Endothelial cell of umbilical vein (primary cell): ENCODE measurements at regions not wholly inside any gene's neighbourhood (a gene's known extent, or its start where the extent isn't known, plus 50 kb on each side); places are given as distances from the start of the nearest gene placed in this dataset.

Experiments used
- BruUV-seq: library from RNA; stranded (reverse); fragments of 400-500 nt; replicated peaks from 2 replicates; lab custom pipeline; 2021; lab: Mats Ljungman, UMichigan
- CTCF ChIA-PET: fragments of 300-600, 350-600 bp; sonication (Branson Sonifier 250); formaldehyde crosslinking; loops from one replicate; lab custom pipeline; 2021; ENCODE audit warnings: antibody characterized with exemption, inconsistent platforms; lab: Charles Lee
- POLR2A ChIA-PET: fragments of 300-600, 350-600 bp; sonication (Branson Sonifier 250); formaldehyde crosslinking; loops from one replicate; lab custom pipeline; 2021; ENCODE audit warnings: antibody characterized with exemption, inconsistent platforms; lab: Charles Lee
- DNase-seq: peaks from one replicate; pipeline ENCODE4 v3.0.0-alpha.2; 2011; ENCODE audit warnings: low read depth, low spot score
- FAIRE-seq: peaks from 2 replicates; lab custom pipeline; 2011; peaks lifted over from hg19 to GRCh38; lab: Jason Lieb, UNC
- H2AFZ ChIP-seq: 2 replicates; pipeline ENCODE4 v1.6.0; 2012; ENCODE audit warnings: low read depth, low read length, control low read depth, inconsistent platforms
- H3K27ac ChIP-seq: 2 replicates; pipeline ENCODE4 v1.5.1; 2011; ENCODE audit warnings: low read depth, mild to moderate bottlenecking, control low read depth, low read length, moderate library complexity; ENCODE audit not compliant: insufficient read depth
- H3K27me3 ChIP-seq, 2 experiments: 2 replicates each; pipeline versions ENCODE4 v1.6.0 to v1.6.1; 2011; ENCODE audit warnings: low read length in 2 of 2, mixed read lengths in 1 of 2; ENCODE audit not compliant: control insufficient read depth in 2 of 2, insufficient read depth in 2 of 2
- H3K36me3 ChIP-seq, 2 experiments: 2 replicates in 1 of 2; 3 replicates in 1 of 2; pipeline ENCODE4 v1.5.1; 2011; ENCODE audit warnings: low read length in 2 of 2, mild to moderate bottlenecking in 1 of 2, moderate library complexity in 1 of 2; ENCODE audit not compliant: control insufficient read depth in 2 of 2, insufficient read depth in 2 of 2; ENCODE audit errors: extremely low read depth in 1 of 2
- H3K4me1 ChIP-seq: 3 replicates; pipeline ENCODE4 v1.5.1; 2011; ENCODE audit warnings: mild to moderate bottlenecking, low read length; ENCODE audit not compliant: control insufficient read depth, insufficient read depth; ENCODE audit errors: extremely low read depth
- H3K4me2 ChIP-seq: 2 replicates; pipeline ENCODE4 v1.6.1; 2011; ENCODE audit warnings: low read length, control low read depth, mixed read lengths; ENCODE audit not compliant: insufficient read depth
- H3K4me3 ChIP-seq, 3 experiments: fragments of 200-600 bp in 1 of 3; sonication (generic), shearing (Covaris generic) in 1 of 3; replicated peaks in 1 of 3; 2 replicates each; pipeline ENCODE4 v1.5.1; 2011 to 2016; ENCODE audit warnings: control low read depth in 3 of 3, low read length in 3 of 3, mild to moderate bottlenecking in 2 of 3, inconsistent platforms in 1 of 3, low read depth in 1 of 3, moderate library complexity in 1 of 3; ENCODE audit not compliant: insufficient read depth in 1 of 3
- H3K79me2 ChIP-seq: 2 replicates; pipeline ENCODE4 v1.6.0; 2012; ENCODE audit warnings: low read length, inconsistent platforms; ENCODE audit not compliant: control insufficient read depth, insufficient read depth
- H3K9ac ChIP-seq: replicated peaks from 2 replicates; pipeline ENCODE3; 2011; ENCODE audit warnings: low read length, control low read depth; ENCODE audit not compliant: insufficient read depth; ENCODE audit errors: extremely low read depth
- H3K9me1 ChIP-seq: replicated peaks from 3 replicates; pipeline ENCODE4 v1.6.0; 2011; ENCODE audit warnings: mild to moderate bottlenecking, low read length; ENCODE audit not compliant: control insufficient read depth, insufficient read depth; ENCODE audit errors: extremely low read depth
- H3K9me3 ChIP-seq: replicated peaks from 2 replicates; pipeline ENCODE4 v1.5.1; 2012; ENCODE audit warnings: low read length, inconsistent platforms; ENCODE audit not compliant: control insufficient read depth, insufficient read depth
- H4K20me1 ChIP-seq: replicated peaks from 2 replicates; pipeline ENCODE3; 2011; ENCODE audit warnings: mild to moderate bottlenecking, low read length; ENCODE audit not compliant: control insufficient read depth, insufficient read depth; ENCODE audit errors: extremely low read depth
- CTCF ChIP-seq, 2 donors: IDR thresholded peaks; 1 replicate in 1 of 2; 2 replicates in 1 of 2; pipeline ENCODE4 v1.5.1; 2011; ENCODE audit warnings: low read length in 2 of 2, mild to moderate bottlenecking in 2 of 2, moderate library complexity in 2 of 2, control low read depth in 1 of 2, inconsistent platforms in 1 of 2, low read depth in 1 of 2; ENCODE audit not compliant: insufficient read depth in 1 of 2; ENCODE audit errors: extremely low read depth in 1 of 2
- EZH2 ChIP-seq: IDR thresholded peaks from 2 replicates; pipeline ENCODE4 v1.6.1; 2012; ENCODE audit warnings: borderline replicate concordance, low read depth, mild to moderate bottlenecking, moderate library complexity, low read length, inconsistent platforms; ENCODE audit not compliant: severe bottlenecking
- FOS ChIP-seq: IDR thresholded peaks from 2 replicates; pipeline ENCODE4 v1.6.1; 2011; ENCODE audit warnings: mild to moderate bottlenecking, low read length, moderate library complexity, borderline replicate concordance; ENCODE audit not compliant: insufficient read depth
- GATA2 ChIP-seq: IDR thresholded peaks from 2 replicates; pipeline ENCODE4 v1.7.0; 2011; ENCODE audit warnings: low read depth, mild to moderate bottlenecking, moderate library complexity, mixed read lengths, low read length; ENCODE audit not compliant: insufficient read length, insufficient read depth
- JUN ChIP-seq: IDR thresholded peaks from 2 replicates; pipeline ENCODE4 v1.6.1; 2011; ENCODE audit warnings: borderline replicate concordance, low read depth; ENCODE audit not compliant: insufficient read length, insufficient read depth
- MYC ChIP-seq: IDR thresholded peaks from one replicate; pipeline ENCODE4 v1.6.1; 2011; ENCODE audit warnings: mild to moderate bottlenecking, low read depth, low read length
- POLR2A ChIP-seq: IDR thresholded peaks from 2 replicates; pipeline ENCODE4 v1.6.1; 2012; ENCODE audit warnings: low read depth, mild to moderate bottlenecking, control low read depth, low read length
- POLR2AphosphoS5 ChIP-seq: IDR thresholded peaks from 2 replicates; pipeline ENCODE4 v1.6.1; 2012; ENCODE audit warnings: low read depth, mild to moderate bottlenecking, control low read depth, low read length, moderate library complexity; ENCODE audit not compliant: insufficient read depth
- dilution Hi-C: fragments of 300-500 bp; cut with MboI; formaldehyde crosslinking; loops from one replicate; pipeline ENCODE4 v1.15.0; 2019; ENCODE audit warnings: low sequenced_read_pairs; ENCODE audit not compliant: extremely low pct_ligation_motif_present
- intact Hi-C: fragments of 100-400 bp; cut with micrococcal nuclease; formaldehyde crosslinking; loops from one replicate; pipeline ENCODE4 v1.10.0; 2022
- TF ChIP-seq, protein P1 (sequence below): IDR thresholded peaks from 2 replicates; pipeline ENCODE4 v1.6.1; 2011; ENCODE audit not compliant: insufficient read depth, insufficient read length

GRCh38 chr12:75589801-75590200, 78.4 kb upstream of the KRR1 start:
- intact Hi-C loops, result no loop called here

More at GRCh38 chr12:75589801-75590200, 78.4 kb upstream of the KRR1 start:
- peaks cover 12% of the 10 kb centered on the region for H3K4me1 ChIP-seq
- dilution Hi-C loops, result no loop called here
- H3K9ac ChIP-seq, result no peak overlapping the region
- no peaks in the 10 kb centered on the region for H3K9me3 ChIP-seq
- no peak overlapping the region for H3K4me3 ChIP-seq
- BruUV-seq, result no TSS peak
- H3K79me2 ChIP-seq, result no peaks in the 10 kb centered on the region
- H3K9me1 ChIP-seq, result no peaks in the 10 kb centered on the region
- no peak overlapping the region for H3K4me2 ChIP-seq
- H2AFZ ChIP-seq, result no peak overlapping the region
- TF ChIP-seq GATA2 (no peak), FOS (no peak), MYC (no peak), JUN (no peak), POLR2AphosphoS5 (no peak), POLR2A (no peak), CTCF (IDR thresholded peaks at IDR 0.05; ENCODE audit: extremely low read depth in 1 of 2, insufficient read depth in 1 of 2, low read depth in 1 of 2, low read length in 2 of 2) (no peak), EZH2 (no peak)
- TF ChIP-seq, protein P1, sequence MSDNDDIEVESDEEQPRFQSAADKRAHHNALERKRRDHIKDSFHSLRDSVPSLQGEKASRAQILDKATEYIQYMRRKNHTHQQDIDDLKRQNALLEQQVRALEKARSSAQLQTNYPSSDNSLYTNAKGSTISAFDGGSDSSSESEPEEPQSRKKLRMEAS, result no peak
- no peaks in the 10 kb centered on the region for H4K20me1 ChIP-seq
- ChIA-PET CTCF (no interaction called here), POLR2A (interaction anchor here (0.5 kb wide), 1 partner anchor 682 kb away, joined by 7 read pairs; no protein-coding TSS in a partner anchor)
- FAIRE-seq (no peak), DNase-seq (no peak)
- H3K36me3 ChIP-seq, result no peaks in the 10 kb centered on the region
- no peak overlapping the region for H3K27ac ChIP-seq
- no peaks in the 10 kb centered on the region for H3K27me3 ChIP-seq
